NCI-H2196 treated with DMSO at 0.1 percent for 48 hours (cell line): ENCODE measurements at regions not wholly inside any gene's neighbourhood (a gene's known extent, or its start where the extent isn't known, plus 50 kb on each side); places are given as distances from the start of the nearest gene placed in this dataset.

ENCODE experiments used
- DNase-seq: peaks from one replicate; lab custom pipeline; 2025; ENCODE audit not compliant: unreplicated experiment; lab: John Stamatoyannopoulos, UW

DNA sequence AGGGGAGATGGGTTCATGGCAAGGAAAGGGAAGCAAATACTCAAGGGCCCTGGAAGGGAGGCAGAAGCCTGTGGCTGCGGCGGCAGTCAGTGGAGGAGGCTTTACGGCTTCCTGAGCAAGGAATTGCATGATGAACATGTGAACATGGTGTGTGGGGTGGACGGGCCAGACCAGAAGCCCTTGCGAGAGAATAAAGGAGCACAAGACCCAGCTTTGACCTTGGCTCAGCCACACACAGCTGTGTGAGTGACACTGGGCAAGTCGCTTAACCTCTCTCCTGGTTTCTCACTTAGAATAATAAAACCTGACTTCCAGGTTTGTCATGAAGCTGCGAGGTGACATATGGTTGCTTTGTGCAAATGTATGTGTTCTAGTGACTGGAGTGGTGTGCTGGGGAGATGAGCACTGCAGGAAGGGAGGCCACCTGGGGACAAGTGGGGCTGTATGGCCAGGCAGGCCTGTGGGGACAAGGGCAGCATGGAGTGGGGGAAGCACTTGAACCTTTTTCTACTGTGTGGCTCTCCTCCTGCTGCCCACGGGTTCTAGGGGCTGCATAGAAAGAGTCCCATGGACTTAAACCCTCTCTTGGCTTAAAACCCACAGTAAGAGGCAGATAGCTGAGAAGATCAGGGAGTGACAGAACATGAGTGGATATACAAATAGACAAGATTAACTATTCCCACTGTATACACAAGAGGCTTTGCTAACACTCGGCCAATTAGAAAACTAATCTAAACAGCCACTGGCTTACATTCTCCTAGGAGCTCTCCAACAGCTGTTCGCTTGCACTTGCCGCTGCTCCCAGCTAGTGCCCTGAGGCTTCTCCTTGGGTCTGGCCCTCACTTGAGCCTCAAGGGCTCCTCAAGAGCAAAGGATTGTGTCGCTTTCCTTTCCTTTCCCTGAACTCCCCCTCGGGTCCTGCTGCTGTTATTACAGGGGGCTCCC is 67.3 kb upstream of the CDON start:
- DNase-seq: no peak

DNA sequence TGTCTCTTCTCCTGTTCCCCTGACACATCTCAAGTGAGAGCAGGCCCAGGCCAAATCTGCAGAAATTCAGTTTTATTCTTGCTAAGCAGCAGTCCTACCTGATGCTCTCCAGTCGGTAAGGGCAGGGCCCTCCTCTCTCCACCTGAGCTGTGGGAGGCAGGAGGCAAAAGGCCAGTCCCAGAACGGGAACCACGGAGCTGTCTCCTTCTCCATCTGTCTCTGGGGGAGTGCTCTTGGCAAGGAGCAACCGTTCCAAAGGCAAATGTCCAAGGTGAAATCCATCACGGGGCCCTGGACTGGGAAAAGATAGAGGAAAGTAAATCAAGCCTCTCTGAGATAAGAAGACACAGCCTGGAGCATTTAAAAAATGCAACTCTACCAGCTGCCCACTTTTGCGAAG is 65.2 kb upstream of the CDON start:
- DNase-seq: no peak

DNA sequence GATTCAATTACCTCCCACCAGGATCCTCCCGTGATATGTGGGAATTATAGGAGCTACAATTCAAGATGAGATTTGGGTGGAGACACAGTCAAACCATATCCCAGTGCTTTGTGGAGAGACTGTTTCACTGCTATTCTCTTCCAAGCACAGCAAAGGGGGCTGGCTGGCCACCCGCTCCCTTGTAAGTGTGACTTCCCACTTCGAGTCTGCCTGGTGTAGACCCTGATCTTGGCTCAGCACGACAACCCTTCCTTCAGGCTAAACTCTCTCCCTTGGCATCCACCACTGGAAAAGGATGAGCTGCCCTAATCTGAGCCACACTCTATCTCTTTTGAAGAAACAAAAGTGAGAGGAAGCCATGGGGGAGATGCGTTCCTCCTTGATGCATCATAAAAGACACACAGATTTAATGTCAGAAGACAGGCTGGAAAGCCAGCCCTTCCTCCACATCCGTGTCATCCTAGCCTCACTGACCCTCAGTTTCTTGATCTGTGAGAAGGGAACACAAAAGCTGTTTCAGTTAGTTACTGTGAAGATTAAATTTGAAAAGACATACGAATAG is 64.7 kb upstream of the CDON start:
- no peak for DNase-seq

GRCh38 chr11:126124231-126124661 is 61.6 kb upstream of the CDON start:
- peak; percentile 28 for DNase-seq

DNA sequence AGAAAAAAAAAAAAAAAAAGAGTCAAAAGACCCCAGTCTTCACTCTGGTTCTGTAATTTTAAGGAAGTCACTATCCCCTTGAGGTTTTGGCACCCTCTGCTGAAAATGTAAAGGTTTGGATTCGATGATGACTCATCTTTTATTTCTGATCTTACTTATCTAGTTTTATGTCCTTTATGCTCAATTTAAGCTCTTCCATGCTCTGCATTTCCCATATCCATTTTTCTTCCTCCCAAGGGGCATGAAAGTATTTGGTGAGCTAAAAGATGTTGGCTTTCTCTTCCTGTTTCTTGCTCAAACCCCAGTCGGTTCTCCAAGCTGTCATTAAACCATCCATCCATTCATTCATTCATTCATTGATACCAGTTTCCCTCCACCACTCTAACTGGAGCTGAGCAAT is 61.0 kb upstream of the CDON start:
- no peak for DNase-seq

GRCh38 chr11:126122863-126123262 is 60.2 kb upstream of the CDON start:
- no peak for DNase-seq

DNA sequence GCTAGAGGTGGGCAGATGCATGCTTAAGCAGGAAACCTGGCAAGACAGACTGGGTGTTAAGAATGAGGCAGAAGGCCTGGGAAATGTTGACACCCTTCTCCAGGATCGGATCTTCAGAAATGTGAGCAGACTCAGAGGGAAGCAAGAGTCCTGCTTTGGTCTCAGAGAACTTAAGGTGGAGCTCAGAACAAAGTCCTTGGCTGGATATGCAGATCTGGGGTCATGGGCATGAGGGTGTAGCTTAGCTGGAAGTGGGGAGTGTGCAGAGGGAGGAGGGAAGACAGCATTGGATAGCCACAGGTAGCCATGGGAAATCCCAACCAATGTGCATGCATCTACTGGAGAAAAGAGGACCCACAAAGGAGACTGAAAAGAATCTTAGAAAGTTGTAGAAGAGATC is 58.6 kb upstream of the CDON start:
- DNase-seq: no peak

DNA sequence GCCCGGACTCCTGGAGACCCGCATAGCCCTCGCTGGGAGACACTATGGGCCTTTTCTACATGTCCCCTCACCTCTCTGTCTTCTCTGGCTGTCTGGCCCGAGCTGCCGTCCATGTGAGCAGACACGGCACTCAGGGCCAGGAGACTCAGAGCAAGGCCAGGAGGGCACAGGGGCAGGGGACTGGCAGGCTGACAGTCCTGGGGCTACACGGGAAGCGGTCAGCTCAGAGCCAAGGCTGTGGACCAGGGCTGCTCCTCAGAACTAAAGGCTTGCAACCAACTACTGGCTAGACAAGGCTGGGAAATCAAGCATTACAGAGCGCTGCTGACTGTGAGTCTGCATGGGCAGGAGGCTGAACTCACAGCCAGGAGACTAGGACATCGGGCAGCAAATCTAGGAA is 56.1 kb upstream of the CDON start:
- no peak for DNase-seq

DNA sequence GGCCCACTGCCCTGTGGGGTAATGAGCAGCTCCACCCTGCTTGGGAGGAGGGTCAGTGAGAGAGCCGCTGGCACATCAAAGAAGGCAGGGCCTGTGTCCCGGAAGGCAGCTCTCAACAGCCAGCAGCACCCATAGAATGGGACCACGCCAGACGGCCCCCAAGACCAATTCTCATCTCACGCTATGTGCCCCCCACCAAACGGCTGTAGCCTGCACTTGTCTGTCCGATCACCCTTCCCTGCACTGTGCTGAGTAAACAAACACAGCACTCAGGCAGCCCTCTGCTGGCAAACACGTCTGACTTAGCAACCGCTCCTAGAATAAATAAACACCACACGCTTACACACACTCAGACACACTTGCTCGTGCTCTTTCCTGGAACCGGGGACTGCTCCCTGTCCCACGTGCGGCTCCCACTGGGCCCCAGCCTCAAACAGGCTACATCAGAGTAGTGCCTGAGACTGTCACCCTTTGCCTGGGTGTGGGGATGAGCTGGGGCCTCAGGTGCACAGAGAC is 53.2 kb upstream of the CDON start:
- DNase-seq: peak; percentile 83

DNA sequence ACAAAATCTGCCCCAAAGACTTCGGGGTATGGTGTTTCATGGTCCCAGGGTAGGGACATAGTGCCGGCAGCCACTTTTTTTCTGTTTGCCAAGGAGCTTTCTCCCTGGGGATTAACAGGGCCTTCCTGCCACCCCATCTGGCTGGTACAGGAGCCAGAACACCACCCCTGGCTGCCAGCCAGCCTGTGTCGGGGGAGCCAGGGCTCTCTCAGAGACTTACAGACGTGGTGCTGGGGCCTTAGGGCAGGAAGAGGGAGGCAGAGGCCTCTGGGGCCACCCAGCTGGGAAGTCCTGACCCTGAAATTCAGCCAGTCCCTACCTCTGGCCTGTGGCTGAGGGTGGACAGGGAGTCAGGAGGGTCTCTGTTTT is 52.4 kb upstream of the CDON start:
- DNase-seq: peak; percentile 53

DNA sequence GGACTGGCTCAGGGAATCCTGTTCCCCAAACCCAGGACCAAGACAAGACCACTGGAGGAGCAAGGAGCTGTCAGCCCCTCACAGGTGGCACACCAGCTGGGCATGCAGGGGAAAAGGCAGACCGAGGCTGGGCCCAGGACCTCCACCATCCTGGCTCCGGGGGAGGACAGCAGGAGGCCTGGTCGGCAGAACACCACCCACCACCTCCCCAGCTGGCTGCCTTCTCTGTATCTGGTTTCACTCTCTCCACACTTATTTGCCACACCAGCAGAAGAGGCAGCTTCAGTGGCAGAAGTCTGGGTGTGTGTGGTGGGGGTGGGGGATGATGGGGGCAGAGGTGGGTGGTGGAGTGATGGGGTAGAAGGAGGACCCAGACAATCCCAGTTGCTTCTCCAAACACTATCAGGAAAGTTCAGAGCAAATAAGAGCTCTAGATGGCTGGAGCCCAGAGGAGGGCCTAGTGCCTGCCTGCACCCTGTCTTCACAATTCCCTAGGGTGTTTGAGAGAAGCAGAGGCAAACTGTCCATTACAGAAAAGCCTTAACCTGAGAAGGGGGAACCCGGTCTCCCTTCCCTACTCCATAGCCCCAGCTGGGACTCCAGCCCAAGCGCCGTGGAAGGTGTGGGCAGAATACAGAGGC is 51.9 kb upstream of the CDON start:
- DNase-seq: peak; percentile 56

- no peak for DNase-seq
These were observed 51.3 kb upstream of the CDON start for GRCh38 chr11:126113963-126114362.

DNA sequence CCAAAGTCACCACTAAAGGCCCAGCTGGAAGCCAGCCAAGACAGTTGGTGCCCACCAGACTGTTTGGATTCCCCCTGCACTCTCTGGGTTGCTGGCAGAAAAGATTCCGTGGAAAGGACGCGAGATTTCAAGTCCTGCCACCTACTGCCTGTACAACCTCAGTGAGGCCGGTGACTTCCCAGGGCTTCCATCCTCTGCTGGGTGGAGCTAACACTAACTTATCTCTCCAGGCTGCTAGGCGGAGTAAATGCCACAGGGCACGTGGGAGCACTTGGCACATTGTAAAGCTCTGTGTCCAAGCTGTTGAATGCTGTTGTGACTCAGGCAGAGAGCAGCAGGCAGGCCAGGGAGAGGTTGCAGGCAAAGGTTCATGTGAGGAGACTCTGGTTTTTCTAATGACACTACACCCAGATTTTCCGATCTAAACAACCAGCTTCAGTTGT is 50.9 kb upstream of the CDON start:
- peak; percentile 89 for DNase-seq

- DNase-seq: no peak
These were observed 50.3 kb upstream of the CDON start for GRCh38 chr11:126113012-126113411.

DNA sequence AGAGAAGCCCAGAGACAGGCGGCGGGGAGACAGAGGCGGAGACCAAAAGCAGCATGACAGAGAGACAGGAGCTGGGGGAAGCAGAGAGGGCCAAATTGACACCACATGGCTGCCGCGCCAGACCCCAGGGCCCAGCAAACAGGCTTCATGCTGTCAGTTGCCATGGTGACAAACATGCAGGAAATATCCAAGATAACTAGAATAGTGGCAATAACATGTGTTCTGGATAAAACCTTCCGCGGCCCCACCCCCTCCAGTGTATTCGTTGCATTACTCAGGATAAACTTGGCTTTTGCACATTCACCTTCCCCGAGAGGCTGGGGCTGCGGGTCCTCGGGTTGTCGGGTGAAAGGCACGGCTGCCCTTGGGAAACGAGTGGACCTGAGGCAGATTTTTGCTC is 49.9 kb upstream of the CDON start:
- DNase-seq: no peak
